GM12878 (cell line): ENCODE measurements at regions not wholly inside any gene's neighbourhood (a gene's known extent, or its start where the extent isn't known, plus 50 kb on each side); places are given as distances from the start of the nearest gene placed in this dataset.

ENCODE experiments used
- ATAC-seq: fragments of 200-7000 bp; cut with Tn5 transposase; 3 replicates; pipeline ENCODE4 v1.9.1; 2020; ENCODE audit warnings: mild to moderate bottlenecking, moderate library complexity
- BruUV-seq: library from RNA; stranded (reverse); fragments of 400-500 nt; replicated peaks from 2 replicates; lab custom pipeline; 2021; lab: Mats Ljungman, UMichigan
- CTCF ChIA-PET: fragments of 300-600 bp; sonication (Branson Sonifier 250); formaldehyde crosslinking; extraction: SDS; loops from one replicate; lab custom pipeline; 2021; ENCODE audit warnings: inconsistent platforms; lab: Yijun Ruan, JAX
- POLR2A ChIA-PET: fragments of 350-600 bp; formaldehyde crosslinking; extraction: SDS; loops from one replicate; lab custom pipeline; 2021; ENCODE audit warnings: inconsistent platforms; lab: Charles Lee
- RAD21 ChIA-PET: fragments of 300-600 bp; sonication (Branson Sonifier 250); formaldehyde crosslinking; loops from one replicate; lab custom pipeline; 2023; ENCODE audit warnings: antibody characterized with exemption; ENCODE audit not compliant: unreplicated experiment; lab: Charles Lee
- SMC1A ChIA-PET: fragments of 300-600 bp; sonication (Branson Sonifier 250); formaldehyde crosslinking; loops from one replicate; lab custom pipeline; 2023; ENCODE audit not compliant: unreplicated experiment, uncharacterized antibody; lab: Charles Lee
- DNase-seq: peaks from one replicate; pipeline ENCODE4 v3.0.0-alpha.2; 2011; ENCODE audit warnings: low read depth, low spot score
- FAIRE-seq: peaks from 3 replicates; lab custom pipeline; 2011; peaks lifted over from hg19 to GRCh38; lab: Jason Lieb, UNC
- H2AFZ ChIP-seq: 2 replicates; pipeline ENCODE4 v1.6.0; 2011; ENCODE audit warnings: low read depth, low read length, control low read depth; ENCODE audit not compliant: control insufficient read depth
- H3K27ac ChIP-seq: 2 replicates; pipeline ENCODE4 v1.5.1; 2011; ENCODE audit warnings: control low read depth; ENCODE audit not compliant: control insufficient read depth, insufficient read depth
- H3K27me3 ChIP-seq, 2 experiments: replicated peaks in 1 of 2; 2 replicates each; pipeline versions ENCODE4 v1.6.0 to v1.6.1; 2011; ENCODE audit warnings: low read length in 1 of 2; ENCODE audit not compliant: control insufficient read depth in 2 of 2, insufficient read depth in 2 of 2
- H3K36me3 ChIP-seq, 2 experiments: 2 replicates each; pipeline ENCODE4 v1.5.1; 2011; ENCODE audit warnings: low read length in 1 of 2; ENCODE audit not compliant: control insufficient read depth in 2 of 2, insufficient read depth in 2 of 2
- H3K4me1 ChIP-seq: 2 replicates; pipeline ENCODE4 v1.6.1; 2011; ENCODE audit warnings: mild to moderate bottlenecking, low read length, moderate library complexity, mixed read lengths; ENCODE audit not compliant: control insufficient read depth, insufficient read depth
- H3K4me2 ChIP-seq: 2 replicates; pipeline ENCODE4 v1.6.0; 2011; ENCODE audit warnings: control low read depth; ENCODE audit not compliant: control insufficient read depth, insufficient read depth
- H3K4me3 ChIP-seq: fragments of 200-600 bp; sonication (generic); 2 replicates; pipeline ENCODE4 v1.5.1; 2016
- H3K79me2 ChIP-seq: 2 replicates; pipeline ENCODE4 v1.6.0; 2011; ENCODE audit warnings: low read length; ENCODE audit not compliant: control insufficient read depth, insufficient read depth
- H3K9ac ChIP-seq: 2 replicates; pipeline ENCODE4 v1.8.0; 2011; ENCODE audit warnings: low read length, control low read depth, mixed read lengths; ENCODE audit not compliant: control insufficient read depth, insufficient read depth
- H3K9me3 ChIP-seq: replicated peaks from 3 replicates; pipeline ENCODE4 v1.5.1; 2011; ENCODE audit warnings: mild to moderate bottlenecking, low read length; ENCODE audit not compliant: control insufficient read depth, insufficient read depth
- H4K20me1 ChIP-seq: 2 replicates; pipeline ENCODE4 v1.6.0; 2011; ENCODE audit not compliant: control insufficient read depth, insufficient read depth
- CBX3 ChIP-seq: fragments of 200-600 bp; sonication (generic); IDR thresholded peaks from 2 replicates; pipeline ENCODE4 v1.6.1; 2016; ENCODE audit warnings: low read depth, borderline replicate concordance
- FOXM1 ChIP-seq: IDR thresholded peaks from 2 replicates; pipeline ENCODE4 v1.6.1; 2012; ENCODE audit warnings: low read depth, mild to moderate bottlenecking, inconsistent platforms, low read length, moderate library complexity
- IKZF2 ChIP-seq, 2 experiments: fragments of 450-650 bp; IDR thresholded peaks; 2 replicates each; pipeline ENCODE4 v1.6.1; 2017; ENCODE audit warnings: mild to moderate bottlenecking in 2 of 2, moderate library complexity in 2 of 2
- MTA2 ChIP-seq: fragments of 450-650 bp; IDR thresholded peaks from 2 replicates; pipeline ENCODE4 v1.6.1; 2016; ENCODE audit warnings: low read depth, mild to moderate bottlenecking, moderate library complexity
- NR2C2 ChIP-seq: IDR thresholded peaks from 2 replicates; pipeline ENCODE4 v1.6.1; 2011; ENCODE audit warnings: borderline replicate concordance, low read depth; ENCODE audit not compliant: control insufficient read depth, insufficient read length
- NR2F1 ChIP-seq: fragments of 450-650 bp; conservative IDR thresholded peaks from 2 replicates; pipeline ENCODE4 v1.6.1; 2017; ENCODE audit warnings: mild to moderate bottlenecking
- YBX1 ChIP-seq: fragments of 450-650 bp; IDR thresholded peaks from 2 replicates; pipeline ENCODE4 v1.6.1; 2016; ENCODE audit warnings: antibody characterized with exemption
- WGBS: methylation state at CpG from one replicate; pipeline ENCODE4 v1.1.6; 2016; ENCODE audit warnings: low lambda C conversion rate; ENCODE audit not compliant: insufficient replicate concordance, insufficient coverage; ENCODE audit errors: missing lambda C conversion rate; 5-methylcytosine and 5-hydroxymethylcytosine counted together
- in situ Hi-C: fragments of 300-500 bp; cut with MboI; formaldehyde crosslinking; loops from 9 replicates; pipeline ENCODE4 v1.14.3; 2018; ENCODE audit warnings: mixed read lengths
- intact Hi-C: fragments of 100-400 bp; cut with micrococcal nuclease; formaldehyde crosslinking; loops from one replicate; pipeline ENCODE4 v1.14.2; 2022; ENCODE audit not compliant: unreplicated experiment
- TF ChIP-seq, protein P1 (sequence below): fragments of 450-650 bp; IDR thresholded peaks from 2 replicates; pipeline ENCODE4 v1.6.1; 2014; ENCODE audit warnings: mild to moderate bottlenecking

DNA sequence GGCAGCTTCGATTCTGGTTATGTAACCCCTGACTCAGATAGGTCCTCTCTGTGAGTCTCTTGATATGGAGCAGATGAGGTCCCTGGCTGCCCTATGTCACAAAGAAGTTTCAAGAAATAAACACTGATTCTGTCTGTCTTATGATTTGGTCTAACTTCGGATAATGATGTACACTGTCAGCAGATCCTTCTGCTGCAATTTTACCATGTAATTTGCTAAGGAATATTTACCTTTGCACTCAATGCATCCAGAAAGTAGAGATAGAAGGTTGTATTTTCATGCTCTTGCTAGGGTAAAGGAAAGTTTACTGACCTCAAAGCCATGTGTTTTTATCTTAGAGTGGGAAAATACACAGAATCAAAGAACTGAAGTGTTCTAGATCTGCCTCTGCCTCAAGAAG is 98.2 kb downstream of the KLF5 start (continued):
- TF ChIP-seq, protein P1, sequence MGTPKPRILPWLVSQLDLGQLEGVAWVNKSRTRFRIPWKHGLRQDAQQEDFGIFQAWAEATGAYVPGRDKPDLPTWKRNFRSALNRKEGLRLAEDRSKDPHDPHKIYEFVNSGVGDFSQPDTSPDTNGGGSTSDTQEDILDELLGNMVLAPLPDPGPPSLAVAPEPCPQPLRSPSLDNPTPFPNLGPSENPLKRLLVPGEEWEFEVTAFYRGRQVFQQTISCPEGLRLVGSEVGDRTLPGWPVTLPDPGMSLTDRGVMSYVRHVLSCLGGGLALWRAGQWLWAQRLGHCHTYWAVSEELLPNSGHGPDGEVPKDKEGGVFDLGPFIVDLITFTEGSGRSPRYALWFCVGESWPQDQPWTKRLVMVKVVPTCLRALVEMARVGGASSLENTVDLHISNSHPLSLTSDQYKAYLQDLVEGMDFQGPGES: no peak
- TF ChIP-seq IKZF2 (IDR thresholded peaks at IDR 0.05): no peak
- no peak for TF ChIP-seq CBX3
- TF ChIP-seq NR2C2: no peak
- no peak for TF ChIP-seq NR2F1

DNA sequence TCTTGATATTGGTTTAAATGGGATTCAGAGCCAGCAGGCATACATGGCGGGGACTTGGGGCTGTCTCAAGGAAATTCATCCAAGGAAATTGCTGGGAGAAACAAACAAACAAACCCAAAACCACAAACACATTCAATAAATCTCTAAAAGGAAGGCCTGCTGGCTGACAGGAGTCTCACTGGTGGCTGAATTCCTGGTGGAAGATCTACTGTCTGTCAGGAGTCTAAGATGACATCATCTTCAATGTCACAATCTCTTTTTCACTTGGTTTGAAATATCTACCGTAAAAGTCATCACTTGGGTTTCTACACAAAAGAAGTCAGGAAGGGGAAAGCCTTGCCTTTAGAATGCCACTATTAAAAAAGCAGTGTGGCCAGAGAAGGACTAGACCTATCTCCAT is 87.9 kb downstream of the KLF5 start:
- Histone ChIP-seq H3K79me2 (no peaks in the 10 kb centered on the region), H3K4me3 (no peak overlapping the region), H3K4me2 (no peak overlapping the region), H3K9me3 (no peaks in the 10 kb centered on the region), H3K4me1 (no peaks in the 10 kb centered on the region), H3K27me3 (no peaks in the 10 kb centered on the region), H4K20me1 (no peaks in the 10 kb centered on the region), H3K36me3 (no peaks in the 10 kb centered on the region), H2AFZ (no peak overlapping the region), H3K27ac (no peak overlapping the region), H3K9ac (no peak overlapping the region)
- POLR2A ChIA-PET: interaction anchor here (0.6 kb wide), 2 partner anchors 159 to 964 kb away, joined by 4 read pairs; no protein-coding TSS in a partner anchor
- CTCF ChIA-PET: no interaction called here
- intact Hi-C loops: no loop called here
- BruUV-seq: no TSS peak
- FAIRE-seq (no peak), ATAC-seq (no peak), DNase-seq (no peak)
- WGBS: 70% methylated on average over 2 of the region's 2 CpGs
- no peak for TF ChIP-seq YBX1
- TF ChIP-seq MTA2: no peak
- no peak for TF ChIP-seq FOXM1
- RAD21 ChIA-PET: no interaction called here
- in situ Hi-C loops: no loop called here
- SMC1A ChIA-PET: no interaction called here
